CD1c-positive myeloid dendritic cell (primary cell): ENCODE measurements at regions not wholly inside any gene's neighbourhood (a gene's known extent, or its start where the extent isn't known, plus 50 kb on each side); places are given as distances from the start of the nearest gene placed in this dataset.
"Not testable (repeated sequence)": the region's sequence is repeated elsewhere in the genome, so short reads cannot be mapped to it uniquely, and the experiment has no call there.

Experiments
- DNase-seq: peaks from one replicate; pipeline ENCODE4 v3.0.0-alpha.2; 2016; ENCODE audit errors: extremely low spot score

DNA sequence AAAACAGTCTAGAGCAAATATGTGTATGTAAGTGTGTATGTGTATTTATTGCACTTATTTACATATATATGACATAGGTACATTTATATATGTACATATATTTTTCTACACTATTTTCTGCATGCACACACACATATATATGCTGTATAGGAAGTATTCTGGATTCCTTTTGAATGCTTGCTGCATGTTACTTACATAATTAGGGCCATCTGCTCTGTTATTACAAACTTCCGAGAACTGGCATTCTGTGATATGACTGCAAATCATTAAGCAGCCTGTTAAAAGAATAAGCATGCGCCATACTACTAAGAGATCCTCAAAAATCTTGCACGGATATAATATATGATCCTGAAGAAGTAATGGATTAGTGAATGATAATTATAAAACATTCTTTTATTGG, 1157.6 kb upstream of the TENM3 start:
- no peak for DNase-seq

DNA sequence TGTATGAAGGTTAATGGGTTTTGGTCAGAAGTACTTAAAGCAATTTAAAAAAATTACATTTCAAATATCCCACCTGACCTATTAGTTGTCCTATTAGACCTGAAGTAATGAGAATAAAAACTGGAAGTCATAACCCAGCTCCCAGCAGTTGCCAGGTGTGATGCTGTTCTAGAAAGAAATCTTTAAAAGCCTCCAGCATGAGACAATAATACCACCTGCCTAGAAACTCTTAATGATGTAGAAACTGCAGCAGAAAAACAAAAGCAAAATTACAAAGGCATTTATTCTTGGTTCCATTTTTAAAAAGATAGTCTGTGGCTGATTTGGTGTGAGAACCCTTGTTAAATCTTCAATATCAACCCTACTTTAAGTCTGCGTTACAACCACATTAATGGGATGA, 1137.7 kb upstream of the TENM3 start:
- no peak for DNase-seq

DNA sequence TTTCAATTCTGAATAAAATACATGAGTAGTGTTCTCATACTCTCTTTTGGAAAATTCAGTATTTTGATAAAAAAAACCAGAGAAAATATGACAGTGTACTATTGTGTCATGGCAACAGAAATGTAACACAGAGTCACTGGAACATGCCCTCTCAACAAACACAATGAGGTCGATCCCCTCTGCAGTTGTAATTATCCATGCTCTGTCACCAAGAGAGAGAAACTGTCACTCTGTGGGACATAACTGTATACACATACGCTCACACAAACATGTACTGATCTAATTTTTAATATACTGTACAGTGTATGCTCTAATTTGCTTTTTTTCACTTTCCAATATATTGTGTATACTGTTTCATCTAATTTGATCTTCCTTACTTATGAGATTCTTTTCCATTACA, 1136.8 kb upstream of the TENM3 start:
- DNase-seq, result no peak

DNA sequence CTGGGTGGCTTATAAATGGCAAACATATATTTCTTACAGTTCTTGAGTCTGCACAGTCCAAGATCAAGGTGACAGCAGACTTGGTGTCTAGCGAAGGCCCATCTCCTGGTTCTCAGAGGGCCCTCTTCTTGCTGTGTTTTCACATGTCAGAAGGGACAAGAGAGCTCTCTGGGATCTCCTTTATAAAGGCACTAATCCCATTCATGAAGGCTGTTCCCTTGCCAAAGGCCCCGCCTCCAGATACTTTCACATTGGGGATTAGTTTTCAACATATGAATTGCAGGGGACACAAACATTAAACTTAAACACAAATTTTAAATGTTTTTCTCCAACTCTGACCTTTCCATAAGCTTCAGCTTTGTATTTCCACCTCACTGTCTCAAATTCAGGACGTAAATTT, 1135.0 kb upstream of the TENM3 start:
- no peak for DNase-seq

DNA sequence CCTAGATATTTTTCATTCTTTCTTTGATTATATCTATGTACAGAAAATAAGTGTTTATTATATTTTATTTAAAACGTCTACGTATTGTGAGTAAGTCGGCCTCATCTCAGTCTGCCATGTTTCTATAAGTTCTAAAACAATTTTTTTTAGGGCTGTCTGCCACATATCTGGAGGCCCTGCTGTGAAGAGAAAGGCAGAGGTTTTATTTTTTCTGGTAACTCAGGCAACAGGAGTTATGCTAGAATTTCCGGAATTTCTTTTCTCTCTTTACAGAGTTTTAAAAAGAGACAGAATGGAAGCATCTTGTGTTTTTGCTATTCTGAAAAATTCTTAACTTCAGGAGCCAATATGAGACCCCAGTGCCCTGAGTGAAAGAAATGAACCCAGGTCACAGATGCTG, 1124.0 kb upstream of the TENM3 start:
- no peak for DNase-seq

DNA sequence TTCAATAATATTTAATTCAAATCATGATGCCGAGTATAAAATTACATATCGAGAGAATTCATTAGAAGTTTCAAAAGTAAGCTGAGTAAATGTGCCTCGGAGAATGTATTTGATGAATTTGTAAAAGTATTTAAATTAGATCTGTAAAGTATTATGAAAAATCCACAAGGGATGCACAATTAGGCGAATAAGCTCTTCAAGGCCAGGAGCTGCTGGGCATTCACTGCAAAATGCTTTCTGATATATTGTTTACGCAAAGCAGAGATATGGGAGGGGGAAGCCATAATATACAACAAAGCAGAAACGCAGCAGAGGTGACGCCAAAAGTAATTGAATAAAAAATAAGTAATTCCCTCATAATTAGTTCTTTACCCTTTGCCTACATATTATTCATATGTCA, 1121.5 kb upstream of the TENM3 start:
- DNase-seq, result no peak

DNA sequence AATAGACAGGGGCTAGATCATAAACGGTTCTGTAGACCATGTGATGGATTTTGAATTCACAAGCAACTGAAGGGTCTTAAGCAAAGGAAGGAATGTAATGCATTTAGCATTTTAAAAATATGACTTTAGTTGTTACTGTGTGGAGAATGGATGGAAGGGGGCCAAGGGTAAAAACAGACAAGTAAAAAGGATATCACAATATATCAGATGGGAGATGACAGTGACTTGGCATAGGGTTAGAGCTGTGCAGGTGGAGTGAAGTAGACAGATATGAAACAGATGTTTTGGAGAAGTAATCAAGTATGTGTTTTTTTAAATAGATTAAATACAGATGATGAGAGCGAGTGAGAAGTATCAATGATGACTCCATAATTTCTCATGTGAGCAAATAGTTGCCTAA, 1116.0 kb upstream of the TENM3 start:
- no peak for DNase-seq

DNA sequence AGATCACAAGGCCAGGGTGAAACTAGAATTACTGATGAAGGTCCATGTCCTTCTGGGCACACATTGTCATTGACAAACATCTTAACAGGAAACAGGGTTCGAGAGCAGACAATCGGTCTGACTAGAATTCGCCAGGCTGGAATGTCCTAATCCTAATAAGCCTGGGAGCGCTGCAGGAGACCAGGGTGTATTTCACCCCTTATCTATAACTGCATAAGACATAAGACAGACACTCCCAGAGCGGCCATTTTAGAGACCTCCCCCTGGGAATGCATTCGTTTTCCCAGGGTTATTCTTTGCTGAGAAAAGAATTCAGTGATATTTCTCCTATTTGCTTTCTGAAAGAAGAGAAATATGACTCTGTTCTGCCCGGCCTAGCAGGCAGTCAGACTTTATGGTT, 1112.9 kb upstream of the TENM3 start:
- not testable (repeated sequence) for DNase-seq

DNA sequence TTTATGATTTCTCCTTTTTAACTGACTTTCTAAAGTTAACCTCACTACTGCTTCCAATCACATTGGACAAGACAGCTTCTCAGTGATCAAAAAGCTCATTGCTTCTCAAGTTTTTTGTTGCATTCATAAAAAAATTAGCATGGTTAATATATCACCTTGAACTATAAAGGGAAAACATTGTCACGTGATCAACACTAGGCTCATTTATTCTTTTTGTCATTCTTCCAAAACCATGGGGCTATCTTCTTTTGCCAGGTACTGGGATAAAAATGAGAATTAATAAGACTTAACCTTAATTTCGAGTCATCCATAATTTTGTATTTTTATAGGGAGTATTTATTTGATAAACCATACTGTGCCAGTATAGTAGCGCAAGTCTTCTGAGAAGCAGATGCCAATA, 1105.9 kb upstream of the TENM3 start:
- no peak for DNase-seq

DNA sequence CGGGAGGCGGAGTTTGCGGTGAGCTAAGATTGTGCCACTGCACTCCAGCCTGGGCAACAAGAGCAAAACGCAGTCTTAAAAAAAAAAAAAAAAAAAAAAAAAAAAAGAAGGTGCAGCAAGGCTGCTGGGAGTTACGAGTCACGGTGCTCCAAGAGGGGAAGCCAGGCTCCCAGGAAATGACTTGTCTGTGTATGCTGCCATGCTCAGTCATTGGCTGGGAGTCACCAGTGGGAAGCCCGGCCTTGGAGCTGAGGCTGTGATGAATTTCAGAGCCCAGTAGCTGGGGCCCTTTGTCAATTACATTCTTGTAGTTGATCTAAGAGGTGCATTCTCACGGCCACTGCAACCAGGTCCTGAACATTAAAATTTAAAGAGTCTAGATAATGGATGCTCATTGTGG, 1105.1 kb upstream of the TENM3 start:
- DNase-seq, result no peak

DNA sequence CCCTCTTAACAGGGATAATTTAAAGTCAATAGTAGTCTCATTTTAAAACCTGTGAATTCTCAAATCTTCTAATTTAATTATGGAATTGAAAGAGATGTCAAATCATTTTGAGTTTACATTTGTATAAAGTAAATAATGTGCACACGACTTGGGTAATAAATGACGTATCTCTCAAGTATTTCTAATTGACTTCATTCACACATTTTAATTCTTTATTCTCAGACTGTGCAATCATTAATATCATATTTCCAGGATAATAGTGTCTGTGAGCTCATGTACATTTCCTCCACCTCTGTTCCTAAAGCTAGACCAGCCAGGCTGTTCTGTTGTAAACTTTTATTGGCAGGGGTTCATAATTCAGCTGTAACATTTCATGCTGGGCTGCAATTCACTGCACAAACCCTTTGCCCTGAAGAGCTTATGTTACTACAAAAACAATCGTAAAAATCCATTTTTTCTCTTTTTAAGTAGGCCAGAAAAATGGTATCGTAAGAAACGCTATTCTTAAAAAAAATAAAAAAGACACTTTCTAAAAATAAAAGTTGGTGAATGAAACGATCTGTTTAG, 1103.1 kb upstream of the TENM3 start:
- no peak for DNase-seq

DNA sequence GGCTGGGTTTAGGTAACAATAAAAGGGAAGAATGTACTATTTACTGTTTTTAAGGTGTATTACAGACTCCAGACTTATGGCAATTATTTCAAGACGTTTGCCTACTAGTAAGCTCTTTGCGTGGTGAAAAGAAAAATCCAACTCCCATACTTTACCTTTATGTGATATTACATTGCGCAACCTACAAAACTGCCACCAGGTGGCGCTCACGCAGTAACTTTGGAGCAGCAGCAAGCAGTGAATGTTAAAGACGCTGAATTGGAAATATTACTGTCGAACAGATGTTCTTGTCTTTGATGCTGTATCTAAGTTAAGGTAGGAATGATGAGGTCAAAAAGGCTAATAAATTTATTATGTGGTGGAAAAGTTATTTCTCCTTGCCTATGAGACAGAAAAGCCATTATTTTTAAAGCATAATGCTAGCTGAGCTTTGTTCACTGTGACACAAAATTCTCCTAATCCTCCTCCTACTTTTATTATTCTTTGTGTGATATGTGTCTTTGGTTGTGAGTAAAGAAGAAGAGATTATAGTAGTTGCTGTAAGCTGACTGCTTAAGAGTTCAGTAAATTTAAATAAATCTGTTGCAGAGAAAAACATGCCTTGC, 1099.8 kb upstream of the TENM3 start:
- DNase-seq, result peak; percentile 75

DNA sequence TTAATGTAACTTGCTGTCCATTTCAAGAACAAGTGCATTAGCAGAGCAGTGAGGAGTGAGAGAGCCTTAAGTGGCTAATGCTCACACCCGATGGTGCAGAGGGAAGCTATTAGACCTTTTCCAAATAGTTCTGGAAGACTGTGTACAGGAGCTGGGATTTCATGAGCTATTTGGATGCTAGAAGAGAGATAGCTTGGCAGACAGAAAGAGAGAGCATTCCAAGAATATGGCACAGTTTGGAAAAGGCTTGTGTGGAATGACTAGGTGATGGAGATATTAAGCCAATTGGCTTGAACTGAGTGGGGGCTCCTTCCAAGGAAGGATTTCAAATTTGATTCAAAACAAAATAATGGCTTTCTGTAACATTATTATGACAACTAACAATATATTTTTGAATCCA, 1097.2 kb upstream of the TENM3 start:
- DNase-seq, result no peak

DNA sequence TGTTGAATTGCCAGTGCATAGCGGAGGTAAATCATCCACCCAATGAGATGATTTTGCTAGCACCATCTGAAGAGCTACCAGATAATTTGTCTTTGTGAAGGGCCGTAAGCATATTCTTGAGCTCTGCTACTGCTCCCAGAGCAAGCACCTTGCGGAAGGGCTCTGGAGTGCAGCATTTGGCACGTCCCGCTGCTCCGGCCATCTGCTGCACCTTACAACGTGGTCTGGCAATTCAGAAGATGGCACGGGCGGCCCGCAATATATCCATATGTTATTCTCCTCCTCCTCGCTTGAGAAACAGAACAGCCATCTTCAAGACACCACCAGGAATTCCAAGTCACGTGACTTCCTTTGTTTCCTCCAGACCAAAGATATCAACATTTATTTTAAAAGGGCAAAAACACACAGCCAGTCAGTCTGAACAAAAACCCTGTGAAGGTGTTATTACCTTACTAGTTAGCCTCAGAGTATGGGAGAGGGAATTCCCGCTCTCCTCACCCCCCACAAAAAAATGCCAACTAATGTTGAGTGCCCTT, 1095.7 kb upstream of the TENM3 start:
- DNase-seq, result no peak

DNA sequence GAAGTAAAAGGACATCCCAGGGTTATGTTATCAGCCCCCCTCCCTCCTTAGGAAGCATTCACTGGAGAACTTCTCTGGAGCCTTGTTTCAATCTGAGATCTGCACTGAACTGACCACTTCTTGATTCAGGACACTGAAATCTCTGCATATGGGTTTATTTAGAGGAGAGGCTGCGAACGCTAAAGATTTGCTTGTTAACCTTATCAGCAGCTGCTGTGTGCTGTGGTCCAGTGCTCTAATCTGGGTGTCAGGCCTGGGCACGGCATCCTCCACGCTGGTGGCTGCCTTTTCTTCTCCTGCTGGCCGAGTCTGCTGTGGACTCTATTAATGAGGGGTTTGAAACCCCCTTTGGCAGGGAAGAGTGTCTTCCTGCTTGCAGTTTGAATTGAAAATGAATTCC, 1094.7 kb upstream of the TENM3 start:
- DNase-seq, result no peak

DNA sequence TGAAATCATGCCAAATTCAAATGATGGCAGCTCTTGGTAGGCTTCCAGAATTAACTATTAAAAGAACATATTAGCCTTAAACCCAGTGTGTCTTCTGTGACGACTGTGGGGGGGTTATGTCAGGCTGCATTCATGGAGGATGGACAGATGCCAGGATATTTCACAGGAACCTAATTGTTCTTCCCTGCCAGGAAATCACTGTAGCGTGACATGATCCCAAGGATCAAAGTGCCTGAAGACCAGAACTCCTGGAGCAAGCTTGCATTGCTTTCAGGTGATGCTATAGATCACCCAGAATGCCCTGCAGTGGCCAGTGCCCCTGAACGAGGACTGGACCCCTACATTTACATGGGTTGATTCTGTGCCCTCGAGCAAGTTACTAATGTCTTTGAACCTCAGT, 1093.0 kb upstream of the TENM3 start:
- no peak for DNase-seq

DNA sequence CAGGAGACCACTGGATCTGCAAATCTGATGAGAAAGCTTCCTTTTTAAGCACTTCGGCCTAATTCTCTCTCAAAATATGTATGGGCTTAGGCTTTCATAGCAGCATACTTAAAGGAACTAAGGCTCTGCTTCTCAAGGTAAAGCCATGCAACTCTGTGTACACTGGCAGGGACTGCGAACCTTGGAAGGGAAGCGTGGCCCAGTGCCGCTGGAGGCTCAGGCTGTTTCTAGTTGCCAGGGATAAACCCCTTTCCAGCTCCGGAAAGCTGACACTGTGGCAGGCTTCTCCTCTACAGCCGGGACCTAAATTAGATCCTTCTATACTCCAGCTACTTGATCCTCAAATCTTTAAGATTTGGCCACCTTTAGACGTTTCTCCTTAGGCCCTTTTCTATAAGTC, 1091.3 kb upstream of the TENM3 start:
- no peak for DNase-seq

DNA sequence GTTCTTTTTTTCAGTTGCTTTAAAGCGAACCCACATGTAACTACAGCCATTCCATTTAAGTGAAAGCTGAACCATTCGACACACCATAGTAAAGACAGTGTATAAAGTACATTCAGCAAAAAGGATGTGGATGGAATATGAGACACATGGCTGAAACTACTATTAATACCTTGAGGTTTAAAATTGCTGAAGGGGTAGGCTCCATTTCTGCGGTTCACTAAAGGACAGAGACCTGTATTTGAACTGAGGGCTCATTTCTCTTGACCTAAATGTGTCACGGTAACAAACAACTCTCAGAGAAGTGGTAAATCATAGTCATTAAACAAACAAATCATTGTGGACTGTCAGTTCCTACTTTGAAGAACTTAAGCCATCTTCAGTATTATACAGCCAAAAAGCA, 1085.6 kb upstream of the TENM3 start:
- DNase-seq, result no peak

DNA sequence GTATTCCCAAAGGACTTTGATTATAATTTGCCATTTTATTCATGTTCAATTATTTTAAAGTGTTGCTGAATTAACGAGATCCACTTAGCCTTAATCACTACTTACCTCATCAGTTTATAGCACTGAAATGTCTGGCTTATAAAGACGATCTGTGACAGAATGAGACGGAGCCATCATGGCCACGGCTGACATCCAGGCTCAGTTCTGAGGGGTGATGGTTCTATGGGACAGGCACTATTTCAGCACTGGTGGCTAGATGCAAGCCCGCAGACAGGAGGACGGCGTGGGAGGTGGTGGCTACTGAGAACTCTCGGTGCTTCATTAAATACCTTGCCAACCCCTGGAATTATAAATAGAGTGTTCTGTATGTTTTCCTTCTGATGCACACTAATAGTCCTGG, 1084.2 kb upstream of the TENM3 start:
- DNase-seq, result no peak

DNA sequence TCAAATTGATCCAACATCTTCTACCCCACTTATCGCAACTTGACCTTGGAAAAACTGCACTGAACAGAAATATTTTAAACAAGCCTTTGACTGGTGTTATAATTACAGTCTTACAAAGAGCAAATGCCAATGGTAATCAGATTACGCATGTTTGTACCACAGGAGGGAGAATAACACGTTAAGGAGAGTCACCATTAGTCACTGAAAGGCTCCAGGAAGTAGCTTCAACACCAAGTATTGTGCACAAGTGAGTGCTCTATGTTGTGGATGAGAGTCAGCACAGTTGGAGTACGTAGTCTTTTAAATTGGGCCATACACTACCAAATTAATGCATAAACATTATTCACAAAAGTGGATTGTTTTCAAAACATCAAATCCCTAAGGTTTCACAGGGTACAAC, 1081.5 kb upstream of the TENM3 start:
- no peak for DNase-seq

DNA sequence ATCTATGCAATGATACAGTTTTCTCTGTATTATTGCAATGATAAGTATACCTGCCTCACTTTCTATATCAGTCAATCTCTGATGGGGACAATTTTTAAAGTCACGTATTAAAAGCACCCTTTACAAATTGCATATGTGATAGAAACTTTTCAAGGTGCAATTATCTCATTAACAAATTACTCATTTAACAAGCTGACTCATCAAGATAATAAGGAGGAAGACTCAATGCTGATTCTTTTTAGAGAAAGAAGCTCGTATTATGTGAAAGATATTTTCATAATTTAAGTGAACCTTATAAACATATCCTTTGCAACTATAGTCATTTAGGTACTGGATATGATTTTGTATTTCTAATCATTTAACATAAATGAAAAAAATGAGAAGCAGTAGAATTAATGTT, 1080.9 kb upstream of the TENM3 start:
- DNase-seq, result no peak

DNA sequence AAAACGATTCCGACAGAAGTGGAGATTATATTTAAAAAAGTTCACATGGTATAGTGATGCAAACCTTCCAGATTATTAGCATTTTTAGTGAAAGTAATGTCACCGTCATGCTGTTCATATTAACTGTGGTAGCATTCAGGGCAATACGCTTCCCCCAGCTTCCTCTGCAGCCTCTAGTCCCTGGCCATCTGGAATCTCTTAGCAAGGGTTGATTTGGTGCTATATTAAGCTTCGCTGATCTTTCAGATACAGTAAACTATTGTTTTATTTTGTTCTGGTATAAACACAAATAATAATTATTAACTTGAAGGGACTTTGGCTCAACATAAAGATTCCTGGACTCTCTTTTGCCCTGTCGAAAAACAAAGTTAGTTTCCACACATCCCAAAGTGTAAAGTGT, 1080.5 kb upstream of the TENM3 start:
- no peak for DNase-seq

DNA sequence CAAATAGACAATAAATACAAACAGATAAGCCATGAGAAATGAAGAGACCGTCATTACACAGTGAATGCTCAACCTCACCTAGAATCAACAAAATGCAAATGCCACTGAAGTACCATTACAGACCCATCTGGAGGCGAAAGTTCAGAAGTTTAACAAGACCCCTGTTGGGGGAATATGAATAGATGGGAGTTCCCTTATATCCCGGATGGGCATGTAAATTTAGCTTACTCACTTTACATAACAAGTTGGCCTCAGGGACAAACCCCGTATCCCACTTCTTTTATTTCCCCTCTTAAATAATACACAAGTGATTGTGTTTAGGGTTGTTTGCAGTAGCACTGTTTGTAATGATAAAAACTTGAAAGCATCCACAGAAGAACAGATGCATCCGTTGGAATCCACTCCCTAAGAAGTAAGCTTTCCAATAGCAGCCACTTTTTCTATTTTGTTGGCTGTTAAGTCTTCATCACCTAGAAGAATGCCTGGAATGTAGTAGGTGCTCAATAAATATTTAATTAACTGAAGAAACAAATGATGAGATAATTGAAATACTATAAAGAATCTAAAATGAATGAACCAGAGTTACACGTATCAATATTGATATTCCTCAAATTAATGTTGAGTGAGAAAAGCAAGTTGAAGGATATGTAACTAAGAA, 1076.3 kb upstream of the TENM3 start:
- no peak for DNase-seq
